Common myeloid progenitor, CD34-positive (primary cell): ENCODE measurements at regions not wholly inside any gene's neighbourhood (a gene's known extent, or its start where the extent isn't known, plus 50 kb on each side); places are given as distances from the start of the nearest gene placed in this dataset.
A peak's percentile ranks its signal among the peaks of the same experiment; 100 is the strongest.

Source experiments
- CTCF ChIA-PET: fragments of 350-600 bp; sonication (Branson Sonifier 250); formaldehyde crosslinking; loops from one replicate; lab custom pipeline; 2021; ENCODE audit warnings: antibody characterized with exemption; lab: Charles Lee
- POLR2A ChIA-PET: fragments of 350-600 bp; sonication (Branson Sonifier 250); formaldehyde crosslinking; loops from one replicate; lab custom pipeline; 2021; ENCODE audit warnings: antibody characterized with exemption; lab: Charles Lee
- DNase-seq, 3 donors: peaks; one replicate each; pipeline versions ENCODE4 v3.0.0 to v3.0.0-alpha.2; 2013
- H3K27ac ChIP-seq, 2 experiments: 1 replicate in 1 of 2; 2 replicates in 1 of 2; pipeline ENCODE4 v1.7.0; 2013; ENCODE audit warnings: inconsistent platforms in 2 of 2, low read length in 2 of 2, mild to moderate bottlenecking in 2 of 2, low read depth in 1 of 2, moderate library complexity in 1 of 2; ENCODE audit not compliant: severe bottlenecking in 2 of 2, insufficient read depth in 1 of 2, poor library complexity in 1 of 2
- H3K27me3 ChIP-seq, 5 experiments: replicated peaks in 2 of 5; 1 replicate in 3 of 5; 2 replicates in 2 of 5; pipeline versions ENCODE4 v1.6.1 to v1.7.0; 2013; ENCODE audit warnings: low read length in 4 of 5, mild to moderate bottlenecking in 2 of 5, moderate library complexity in 2 of 5, inconsistent platforms in 1 of 5; ENCODE audit not compliant: insufficient read depth in 5 of 5, control insufficient read depth in 4 of 5
- H3K36me3 ChIP-seq, 4 experiments: 1 replicate in 2 of 4; 2 replicates in 2 of 4; pipeline versions ENCODE4 v1.6.1 to v1.7.0; 2013; ENCODE audit warnings: low read length in 3 of 4, control low read depth in 1 of 4, mild to moderate bottlenecking in 1 of 4; ENCODE audit not compliant: control insufficient read depth in 4 of 4, insufficient read depth in 4 of 4
- H3K4me1 ChIP-seq, 4 experiments: 1 replicate in 3 of 4; 2 replicates in 1 of 4; pipeline versions ENCODE4 v1.6.1 to v1.7.1; 2013; ENCODE audit warnings: low read length in 3 of 4, mild to moderate bottlenecking in 3 of 4, control low read depth in 1 of 4, inconsistent platforms in 1 of 4, moderate library complexity in 1 of 4; ENCODE audit not compliant: control insufficient read depth in 4 of 4, insufficient read depth in 4 of 4; ENCODE audit errors: control extremely low read depth in 1 of 4
- H3K4me3 ChIP-seq, 7 experiments: 1 replicate in 4 of 7; 2 replicates in 3 of 7; pipeline versions ENCODE4 v1.5.1 to v1.7.0; 2013; ENCODE audit warnings: mild to moderate bottlenecking in 7 of 7, low read length in 6 of 7, moderate library complexity in 6 of 7, inconsistent platforms in 2 of 7, low read depth in 2 of 7, control low read depth in 1 of 7; ENCODE audit not compliant: insufficient read depth in 4 of 7, control insufficient read depth in 1 of 7; ENCODE audit errors: extremely low read depth in 1 of 7
- H3K9me3 ChIP-seq, 5 experiments: 1 replicate in 4 of 5; 2 replicates in 1 of 5; pipeline versions ENCODE4 v1.6.1 to v1.7.1; 2013; ENCODE audit warnings: low read length in 4 of 5, mild to moderate bottlenecking in 2 of 5, inconsistent platforms in 1 of 5, low read depth in 1 of 5, moderate library complexity in 1 of 5; ENCODE audit not compliant: control insufficient read depth in 4 of 5, insufficient read depth in 2 of 5; ENCODE audit errors: control extremely low read depth in 1 of 5
- WGBS: methylation state at CpG from one replicate; pipeline ENCODE4 v1.1.5; 2013; ENCODE audit not compliant: insufficient coverage; 5-methylcytosine and 5-hydroxymethylcytosine counted together

DNA sequence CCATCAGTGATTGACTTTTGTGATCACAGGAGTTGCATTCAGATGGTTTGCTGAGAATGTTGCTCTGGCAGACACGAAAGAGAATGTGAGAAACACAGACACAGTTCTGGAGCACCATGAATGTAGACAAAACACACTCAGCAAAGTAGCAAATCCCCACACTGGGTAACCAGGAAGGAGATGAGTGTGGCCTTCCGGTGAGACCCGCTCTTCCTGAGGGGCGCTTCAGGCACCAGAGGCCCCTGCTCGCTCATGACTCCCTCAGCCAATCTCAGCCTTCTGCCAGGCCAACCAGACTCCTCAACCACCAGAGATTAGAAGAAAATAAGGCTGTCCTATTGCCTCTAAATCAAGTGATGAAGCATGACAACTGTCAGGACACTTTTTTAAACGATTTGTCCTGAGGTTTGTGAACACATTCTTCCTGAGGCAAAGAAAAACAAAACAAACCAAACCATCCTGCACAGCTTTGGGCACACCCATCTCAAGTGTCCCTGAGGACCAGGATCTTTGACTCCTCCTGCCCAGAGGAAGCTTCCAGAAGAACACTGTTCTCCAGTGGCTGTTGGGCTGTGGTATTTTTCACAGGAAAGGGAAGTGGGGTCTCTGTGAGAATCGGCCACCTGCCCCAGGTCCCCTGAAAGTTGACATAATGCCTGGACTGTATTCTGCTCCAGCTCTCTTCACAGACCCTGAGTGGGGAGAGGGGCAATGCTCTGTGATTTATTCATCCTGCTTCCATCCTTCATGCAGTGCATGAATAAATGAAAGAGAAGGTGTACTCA lies 152.8 kb downstream of the BCL11A start:
- peak in 2 of 3 donors; percentile 68 to 80 for DNase-seq
- H3K27ac ChIP-seq = peak overlapping the region in 1 of 2 experiments; percentile 20
- peaks cover 5 to 46% (median 42%) of the 10 kb centered on the region in 4 experiments for H3K4me1 ChIP-seq
- no peaks in the 10 kb centered on the region for H3K27me3 ChIP-seq
- H3K36me3 ChIP-seq = no peaks in the 10 kb centered on the region
- peak overlapping the region in 2 of 7 experiments; percentile 12 to 19 for H3K4me3 ChIP-seq
- 16% methylated on average over 5 of the region's 7 CpGs for WGBS
- CTCF ChIA-PET = interaction anchor here (1.0 to 2.4 kb wide), 6 partner anchors 9 to 157 kb away, joined by 3 to 7 read pairs (median 3); no protein-coding TSS in a partner anchor
- H3K9me3 ChIP-seq = no peaks in the 10 kb centered on the region
- POLR2A ChIA-PET = interaction anchor here (0.6 kb wide), 2 partner anchors 15 to 408 kb away, joined by 4 to 5 read pairs; no protein-coding TSS in a partner anchor

GRCh38 chr2:60394463-60394862 lies 159.0 kb downstream of the BCL11A start:
- POLR2A ChIA-PET = no interaction called here
- no peak overlapping the region for H3K27ac ChIP-seq
- no CpG with 5 or more reads among the region's 2 CpGs for WGBS

DNA sequence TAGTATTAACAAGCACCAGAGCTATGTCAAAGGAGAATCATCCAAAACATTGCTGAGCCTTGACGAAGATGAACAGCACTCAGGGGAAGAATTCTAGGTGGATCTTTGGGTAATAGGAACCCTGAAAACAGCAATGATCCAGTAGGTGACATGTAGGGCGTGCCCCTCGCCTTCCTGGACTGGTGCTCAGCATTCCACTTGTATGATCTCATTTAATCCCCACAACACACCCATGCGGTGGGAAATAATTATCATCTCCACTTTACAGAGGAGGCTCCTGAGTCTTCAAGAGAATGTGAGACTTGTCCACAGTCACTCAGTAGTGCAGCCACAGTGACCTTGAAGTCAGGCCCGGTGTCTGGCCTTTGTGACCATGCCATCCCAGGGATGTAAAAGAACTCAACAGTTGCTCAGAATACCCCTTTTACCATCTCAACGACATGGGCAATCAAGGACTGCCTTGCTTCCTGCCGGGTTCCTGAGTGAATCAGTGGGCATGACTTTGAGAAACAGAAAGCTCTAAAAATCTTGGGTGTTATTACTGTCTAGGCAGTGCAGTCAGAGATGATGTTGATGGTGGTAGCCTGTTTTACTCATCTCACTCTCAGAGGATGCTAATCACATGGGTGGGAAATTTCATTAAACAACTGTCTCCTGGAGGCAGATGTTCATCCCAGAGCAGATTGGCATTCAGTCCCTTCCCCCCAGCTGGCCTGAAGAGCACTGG lies 161.6 kb downstream of the BCL11A start:
- Histone ChIP-seq H3K27ac (no peak overlapping the region), H3K27me3 (no peaks in the 10 kb centered on the region), H3K9me3 (no peaks in the 10 kb centered on the region), H3K4me1 (peaks cover 0 to 27% (median 16%) of the 10 kb centered on the region in 4 experiments), H3K36me3 (no peaks in the 10 kb centered on the region), H3K4me3 (no peak overlapping the region)
- ChIA-PET POLR2A (no interaction called here), CTCF (interaction anchor here (1.4 kb wide), 1 partner anchor 26 kb away, joined by 5 read pairs; no protein-coding TSS in a partner anchor)
- peak in 1 of 3 donors; percentile 64 for DNase-seq
- 63% methylated on average over 4 of the region's 7 CpGs for WGBS

More at GRCh38 chr2:60394463-60394862, 159.0 kb downstream of the BCL11A start:
- CTCF ChIA-PET = interaction anchor here (1.5 kb wide), 1 partner anchor 13 kb away, joined by 3 read pairs; no protein-coding TSS in a partner anchor
- H3K36me3 ChIP-seq = no peaks in the 10 kb centered on the region
- H3K27me3 ChIP-seq = no peaks in the 10 kb centered on the region
- H3K4me3 ChIP-seq = no peak overlapping the region
- peaks cover under 1 to 40% (median 25%) of the 10 kb centered on the region in 4 experiments for H3K4me1 ChIP-seq
- no peak for DNase-seq
- H3K9me3 ChIP-seq = no peaks in the 10 kb centered on the region

GRCh38 chr2:60391230-60391629 lies 162.2 kb downstream of the BCL11A start:
- Histone ChIP-seq H3K4me1 (peaks cover 0 to 29% (median 16%) of the 10 kb centered on the region in 4 experiments), H3K27me3 (no peaks in the 10 kb centered on the region), H3K36me3 (no peaks in the 10 kb centered on the region), H3K9me3 (no peaks in the 10 kb centered on the region), H3K4me3 (no peak overlapping the region), H3K27ac (no peak overlapping the region)
- CTCF ChIA-PET = interaction anchor here (1.4 kb wide), 1 partner anchor 25 kb away, joined by 5 read pairs; no protein-coding TSS in a partner anchor
- 25% methylated on average over 6 of the region's 6 CpGs for WGBS
- peak in 1 of 3 donors; percentile 54 for DNase-seq
- POLR2A ChIA-PET = no interaction called here

- Histone ChIP-seq H3K4me3 (peak overlapping the region in 1 of 7 experiments; percentile 0), H3K36me3 (no peaks in the 10 kb centered on the region), H3K4me1 (peaks cover 7 to 57% (median 39%) of the 10 kb centered on the region in 4 experiments), H3K27me3 (no peaks in the 10 kb centered on the region), H3K9me3 (no peaks in the 10 kb centered on the region), H3K27ac (no peak overlapping the region)
- WGBS = 57% methylated on average over 1 of the region's 2 CpGs
- POLR2A ChIA-PET = no interaction called here
- CTCF ChIA-PET = interaction anchor here (0.8 to 1.8 kb wide), 7 partner anchors 9 to 53 kb away, joined by 3 to 4 read pairs (median 3); no protein-coding TSS in a partner anchor
- DNase-seq = no peak
Observed at GRCh38 chr2:60386436-60386835, 167.0 kb downstream of the BCL11A start.

DNA sequence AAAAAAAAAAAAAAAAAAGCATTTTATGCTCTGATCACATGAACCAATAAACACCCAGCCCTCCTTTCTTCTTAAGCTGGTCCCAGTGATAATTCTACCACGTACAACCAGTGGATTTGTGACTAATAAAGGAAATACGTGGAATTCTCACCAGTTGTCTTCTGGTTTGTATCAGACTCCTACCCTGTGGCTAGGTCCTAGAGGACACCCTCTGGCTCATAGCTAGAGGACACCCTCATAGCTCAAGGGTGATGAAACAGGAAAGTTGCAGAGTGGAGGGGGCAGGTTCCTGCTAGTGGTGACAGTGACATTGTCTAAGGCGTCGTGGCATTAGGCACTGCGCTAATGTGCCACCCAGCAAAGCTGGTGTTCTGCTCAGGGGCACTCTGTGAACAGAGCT lies 167.8 kb downstream of the BCL11A start:
- CTCF ChIA-PET = interaction anchor here (0.9 to 1.8 kb wide), 5 partner anchors 8 to 54 kb away, joined by 3 to 4 read pairs (median 3); no protein-coding TSS in a partner anchor
- 38% methylated on average over 4 of the region's 5 CpGs for WGBS
- DNase-seq = peak in 2 of 3 donors; percentile 60 to 66
- H3K9me3 ChIP-seq = no peaks in the 10 kb centered on the region
- no peaks in the 10 kb centered on the region for H3K36me3 ChIP-seq
- H3K4me3 ChIP-seq = no peak overlapping the region
- H3K4me1 ChIP-seq = peaks cover 7 to 49% (median 33%) of the 10 kb centered on the region in 4 experiments
- POLR2A ChIA-PET = interaction anchor here (0.5 kb wide), 1 partner anchor 15 kb away, joined by 5 read pairs; no protein-coding TSS in a partner anchor
- no peaks in the 10 kb centered on the region for H3K27me3 ChIP-seq
- no peak overlapping the region for H3K27ac ChIP-seq
